HG03439 (cell line): ENCODE measurements at regions not wholly inside any gene's neighbourhood (a gene's known extent, or its start where the extent isn't known, plus 50 kb on each side); places are given as distances from the start of the nearest gene placed in this dataset.

Experiments used
- ATAC-seq: cut with Tn5 transposase; IDR thresholded peaks from one replicate; pipeline ENCODE4 v1.9.1; 2021; ENCODE audit warnings: mild to moderate bottlenecking, moderate library complexity; ENCODE audit not compliant: unreplicated experiment

- no peak for ATAC-seq
Observed at GRCh38 chr2:64398516-64399129, 55.3 kb upstream of the LGALSL start.

- ATAC-seq: no peak
Observed at GRCh38 chr2:64399521-64399920, 54.4 kb upstream of the LGALSL start.

GRCh38 chr2:64400105-64400728, 53.7 kb upstream of the LGALSL start:
- ATAC-seq: no peak

GRCh38 chr2:64400733-64401528, 53.0 kb upstream of the LGALSL start:
- no peak for ATAC-seq

GRCh38 chr2:64401529-64401880, 52.5 kb upstream of the LGALSL start:
- no peak for ATAC-seq

GRCh38 chr2:64402876-64403275, 51.1 kb upstream of the LGALSL start:
- ATAC-seq: no peak

GRCh38 chr2:64403426-64403825, 50.5 kb upstream of the LGALSL start:
- no peak for ATAC-seq

- no peak for ATAC-seq
Observed at GRCh38 chr2:64404002-64404731, 49.8 kb upstream of the LGALSL start.
